H9 (cell line): ENCODE measurements at regions not wholly inside any gene's neighbourhood (a gene's known extent, or its start where the extent isn't known, plus 50 kb on each side); places are given as distances from the start of the nearest gene placed in this dataset.

Experiments
- DNase-seq: peaks from one replicate; pipeline ENCODE4 v3.0.0-alpha.2; 2017
- H2AFZ ChIP-seq: one replicate; pipeline ENCODE4 v1.6.1; 2013; ENCODE audit warnings: mild to moderate bottlenecking, low read length, control low read depth, moderate library complexity
- H2AK5ac ChIP-seq: 2 replicates; pipeline ENCODE4 v1.6.1; 2013; ENCODE audit warnings: low read length, control low read depth, mixed read lengths; ENCODE audit not compliant: insufficient read length
- H2BK120ac ChIP-seq: one replicate; pipeline ENCODE4 v1.6.1; 2013; ENCODE audit warnings: low read depth, mild to moderate bottlenecking, low read length, control low read depth, inconsistent platforms; ENCODE audit not compliant: poor library complexity, severe bottlenecking
- H2BK12ac ChIP-seq: 2 replicates; pipeline ENCODE4 v1.6.1; 2013; ENCODE audit warnings: low read length, control low read depth, mixed read lengths, low read depth; ENCODE audit not compliant: insufficient read length
- H2BK15ac ChIP-seq: 2 replicates; pipeline ENCODE4 v1.6.1; 2013; ENCODE audit warnings: low read depth, low read length, control low read depth
- H2BK20ac ChIP-seq: one replicate; pipeline ENCODE4 v1.6.1; 2013; ENCODE audit warnings: low read depth, mild to moderate bottlenecking, low read length, control low read depth, inconsistent platforms; ENCODE audit not compliant: poor library complexity, severe bottlenecking
- H2BK5ac ChIP-seq: 2 replicates; pipeline ENCODE4 v1.6.1; 2013; ENCODE audit warnings: low read length, control low read depth, mixed read lengths; ENCODE audit not compliant: insufficient read length
- H3K14ac ChIP-seq: 2 replicates; pipeline ENCODE4 v1.6.1; 2013; ENCODE audit warnings: low read length, control low read depth; ENCODE audit not compliant: insufficient read depth
- H3K18ac ChIP-seq: 2 replicates; pipeline ENCODE4 v1.6.1; 2013; ENCODE audit warnings: low read depth, mild to moderate bottlenecking, mixed read lengths, low read length, control low read depth; ENCODE audit not compliant: insufficient read length
- H3K23ac ChIP-seq: 2 replicates; pipeline ENCODE4 v1.6.1; 2013; ENCODE audit warnings: low read length, control low read depth, mixed read lengths, low read depth; ENCODE audit not compliant: insufficient read length
- H3K23me2 ChIP-seq: 2 replicates; pipeline ENCODE4 v1.6.1; 2013; ENCODE audit warnings: low read depth, mild to moderate bottlenecking, mixed read lengths, low read length, control low read depth; ENCODE audit not compliant: insufficient read length, poor library complexity, severe bottlenecking
- H3K27ac ChIP-seq: 2 replicates; pipeline ENCODE4 v1.5.1; 2013; ENCODE audit warnings: low read length, control low read depth, mixed read lengths, low read depth; ENCODE audit not compliant: insufficient read length
- H3K27me3 ChIP-seq: 2 replicates; pipeline ENCODE4 v1.6.1; 2013; ENCODE audit warnings: low read length, control low read depth, inconsistent platforms; ENCODE audit not compliant: insufficient read depth
- H3K4ac ChIP-seq: 2 replicates; pipeline ENCODE4 v1.6.1; 2013; ENCODE audit warnings: low read depth, mild to moderate bottlenecking, control low read depth, inconsistent platforms, low read length, moderate library complexity
- H3K4me1 ChIP-seq: 2 replicates; pipeline ENCODE4 v1.6.1; 2013; ENCODE audit warnings: low read length, control low read depth, inconsistent platforms; ENCODE audit not compliant: insufficient read depth
- H3K4me2 ChIP-seq: 2 replicates; pipeline ENCODE4 v1.6.1; 2013; ENCODE audit warnings: low read length, control low read depth, mixed read lengths; ENCODE audit not compliant: insufficient read length, insufficient read depth
- H3K56ac ChIP-seq: 2 replicates; pipeline ENCODE4 v1.6.1; 2013; ENCODE audit warnings: low read depth, mild to moderate bottlenecking, mixed read lengths, low read length, control low read depth; ENCODE audit not compliant: insufficient read length
- H3K79me1 ChIP-seq: 2 replicates; pipeline ENCODE4 v1.6.1; 2013; ENCODE audit warnings: low read depth, mild to moderate bottlenecking, moderate library complexity, low read length, control low read depth, inconsistent platforms; ENCODE audit not compliant: insufficient read depth, poor library complexity, severe bottlenecking
- H3K79me2 ChIP-seq: 2 replicates; pipeline ENCODE4 v1.6.1; 2013; ENCODE audit warnings: low read length, control low read depth, inconsistent platforms; ENCODE audit not compliant: insufficient read depth
- H3K9ac ChIP-seq: 2 replicates; pipeline ENCODE4 v1.6.1; 2013; ENCODE audit warnings: low read length, control low read depth, mixed read lengths; ENCODE audit not compliant: insufficient read length; ENCODE audit errors: extremely low read depth
- H3K9me3 ChIP-seq: one replicate; pipeline ENCODE4 v1.6.1; 2013; ENCODE audit warnings: low read depth, low read length, inconsistent platforms; ENCODE audit not compliant: control insufficient read depth
- H3T11ph ChIP-seq: one replicate; pipeline ENCODE4 v1.6.1; 2013; ENCODE audit warnings: mild to moderate bottlenecking, low read length, control low read depth, inconsistent platforms
- H4K20me1 ChIP-seq: one replicate; pipeline ENCODE4 v1.6.1; 2013; ENCODE audit not compliant: control insufficient read depth, insufficient read length, insufficient read depth
- H4K5ac ChIP-seq: 2 replicates; pipeline ENCODE4 v1.6.1; 2013; ENCODE audit warnings: low read depth, mild to moderate bottlenecking, mixed read lengths, low read length, control low read depth; ENCODE audit not compliant: insufficient read length
- H4K8ac ChIP-seq: replicated peaks from 2 replicates; pipeline ENCODE4 v1.6.1; 2013; ENCODE audit warnings: low read length, control low read depth, mixed read lengths, low read depth; ENCODE audit not compliant: insufficient read length
- H4K91ac ChIP-seq: 2 replicates; pipeline ENCODE4 v1.6.1; 2013; ENCODE audit warnings: low read depth, mild to moderate bottlenecking, moderate library complexity, mixed read lengths, low read length, control low read depth; ENCODE audit not compliant: insufficient read length
- H3K27ac Mint-ChIP-seq, 3 experiments: 2 replicates in 2 of 3; 3 replicates in 1 of 3; pipeline ENCODE4 v1.8.0; 2020 to 2021; ENCODE audit warnings: mixed read lengths in 3 of 3, mild to moderate bottlenecking in 1 of 3, moderate library complexity in 1 of 3
- H3K27me3 Mint-ChIP-seq: 2 replicates; pipeline ENCODE4 v1.8.0; 2021; ENCODE audit warnings: low read depth, mild to moderate bottlenecking, moderate library complexity, mixed read lengths
- H3K36me3 Mint-ChIP-seq, 3 experiments: 2 replicates in 2 of 3; 3 replicates in 1 of 3; pipeline ENCODE4 v1.8.0; 2020 to 2021; ENCODE audit warnings: low read depth in 3 of 3, mixed read lengths in 3 of 3; ENCODE audit not compliant: insufficient read depth in 1 of 3
- H3K4me1 Mint-ChIP-seq, 2 experiments: 2 replicates each; pipeline ENCODE4 v1.8.0; 2020; ENCODE audit warnings: mixed read lengths in 2 of 2
- H3K4me3 Mint-ChIP-seq, 2 experiments: 2 replicates in 1 of 2; 3 replicates in 1 of 2; pipeline ENCODE4 v1.8.0; 2020 to 2021; ENCODE audit warnings: mild to moderate bottlenecking in 2 of 2, mixed read lengths in 2 of 2, moderate library complexity in 1 of 2
- H3K9me3 Mint-ChIP-seq, 2 experiments: 2 replicates in 1 of 2; 3 replicates in 1 of 2; pipeline ENCODE4 v1.8.0; 2020; ENCODE audit warnings: mild to moderate bottlenecking in 2 of 2, mixed read lengths in 2 of 2, moderate library complexity in 1 of 2
- CTCF ChIP-seq: fragments of 200-600 bp; sonication (generic); conservative IDR thresholded peaks from 3 replicates; pipeline ENCODE4 v1.8.0; 2021; ENCODE audit warnings: antibody characterized with exemption, mild to moderate bottlenecking
- WGBS: extraction: QIAGEN DNeasy Blood & Tissue Kit; methylation state at CpG from one replicate; pipeline ENCODE4 v1.1.7; 2013; ENCODE audit warnings: missing lambda C conversion rate, low lambda C conversion rate, mixed read lengths; ENCODE audit not compliant: insufficient read length; ENCODE audit errors: extremely low coverage; 5-methylcytosine and 5-hydroxymethylcytosine counted together

GRCh38 chr7:156218544-156219306 lies 406.5 kb upstream of the SHH start:
- Histone ChIP-seq H2BK20ac (no peak overlapping the region), H3K23ac (no peak overlapping the region), H3K4ac (no peak overlapping the region), H3K4me2 (no peak overlapping the region), H3K27ac (no peak overlapping the region), H3K4me1 (no peaks in the 10 kb centered on the region), H3K23me2 (no peaks in the 10 kb centered on the region), H4K20me1 (no peaks in the 10 kb centered on the region), H2AFZ (no peak overlapping the region), H3T11ph (no peak overlapping the region), H3K9me3 (no peaks in the 10 kb centered on the region), H3K56ac (no peak overlapping the region), H4K91ac (no peak overlapping the region), H3K18ac (no peak overlapping the region), H2BK12ac (no peak overlapping the region), H3K14ac (no peak overlapping the region), H2BK5ac (no peak overlapping the region), H3K9ac (no peak overlapping the region), H3K27me3 (no peaks in the 10 kb centered on the region), H2BK15ac (no peak overlapping the region), H3K79me2 (no peaks in the 10 kb centered on the region), H4K5ac (no peak overlapping the region), H3K79me1 (no peaks in the 10 kb centered on the region), H2BK120ac (no peak overlapping the region), H4K8ac (no peak overlapping the region), H2AK5ac (no peak overlapping the region)
- Mint-ChIP-seq H3K4me1 (no peaks in the 10 kb centered on the region), H3K27ac (no peak overlapping the region; a peak in 1 of 7 replicates), H3K9me3 (no peaks in the 10 kb centered on the region), H3K27me3 (peaks cover 6% of the 10 kb centered on the region), H3K36me3 (no peaks in the 10 kb centered on the region; a peak in 1 of 7 replicates), H3K4me3 (no peak overlapping the region)
- no peak for TF ChIP-seq CTCF
- no peak for DNase-seq
- no CpG with 5 or more reads among the region's 13 CpGs for WGBS
